ENCODE measurements at regions not wholly inside any gene's neighbourhood (a gene's known extent, or its start where the extent isn't known, plus 50 kb on each side); places are given as distances from the start of the nearest gene placed in this dataset.

DNA sequence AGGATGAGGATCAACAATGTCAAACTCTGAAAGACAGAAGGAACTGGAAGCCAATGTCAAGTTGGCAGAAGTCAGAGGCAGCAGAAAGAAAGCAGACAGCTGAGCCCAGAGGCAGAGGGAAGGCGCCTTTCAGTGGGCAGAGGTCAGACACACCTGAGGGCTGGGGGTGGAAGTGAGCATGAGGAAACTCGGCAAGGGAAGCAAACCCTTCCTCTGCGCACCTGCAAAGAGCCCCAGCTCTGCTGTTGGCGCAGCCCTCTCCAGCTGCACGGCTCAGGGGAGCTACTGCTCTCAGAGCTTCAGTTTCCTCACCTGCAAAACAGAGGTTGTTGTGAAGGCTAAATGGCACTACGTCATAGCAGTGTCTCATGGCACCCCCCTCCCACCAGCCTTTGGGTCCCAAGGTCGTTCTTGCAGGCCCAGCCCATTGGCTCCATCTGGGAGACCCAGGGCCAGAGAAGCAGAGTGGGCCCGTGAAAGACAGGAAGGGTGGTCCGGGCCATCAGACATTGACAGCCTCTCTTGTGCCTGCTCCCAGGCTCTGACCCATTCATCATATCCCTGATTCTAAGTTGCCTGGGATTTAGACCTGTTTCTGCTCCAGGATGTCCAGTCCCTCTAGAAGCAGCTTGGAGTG, 53.3 kb upstream of the SLC6A11 start:
- no peak for DNase-seq (ENCODE audit: low read depth in 2 of 2)

GRCh38 chr3:10763248-10763620, 52.8 kb upstream of the SLC6A11 start:
- DNase-seq (ENCODE audit: low read depth in 2 of 2): no peak

DNA sequence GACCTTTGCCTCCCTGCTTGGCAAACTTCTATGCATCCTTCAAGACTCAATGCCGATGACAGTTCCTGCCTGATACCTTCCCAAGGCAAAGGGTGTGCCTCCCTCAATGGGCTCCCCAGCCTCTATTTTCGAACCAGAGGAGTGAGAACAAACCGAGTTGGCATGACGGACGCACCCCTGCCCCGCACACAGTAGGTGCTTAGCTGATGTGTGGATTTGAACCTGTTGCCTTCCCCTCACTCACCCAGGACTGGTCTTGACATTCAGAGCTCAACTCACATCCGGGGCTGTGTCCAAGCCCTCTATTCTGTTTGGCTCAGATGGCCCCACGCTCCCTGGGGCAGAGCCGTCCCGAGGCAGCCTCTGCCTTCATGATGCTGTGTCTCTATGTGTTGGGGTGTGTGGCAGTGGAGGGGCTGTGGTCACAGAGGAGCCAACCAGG, 52.2 kb upstream of the SLC6A11 start:
- DNase-seq (ENCODE audit: low read depth in 2 of 2): no peak

- DNase-seq (ENCODE audit: low read depth in 2 of 2): no peak
Measured at GRCh38 chr3:10764259-10765051, 51.6 kb upstream of the SLC6A11 start.

DNA sequence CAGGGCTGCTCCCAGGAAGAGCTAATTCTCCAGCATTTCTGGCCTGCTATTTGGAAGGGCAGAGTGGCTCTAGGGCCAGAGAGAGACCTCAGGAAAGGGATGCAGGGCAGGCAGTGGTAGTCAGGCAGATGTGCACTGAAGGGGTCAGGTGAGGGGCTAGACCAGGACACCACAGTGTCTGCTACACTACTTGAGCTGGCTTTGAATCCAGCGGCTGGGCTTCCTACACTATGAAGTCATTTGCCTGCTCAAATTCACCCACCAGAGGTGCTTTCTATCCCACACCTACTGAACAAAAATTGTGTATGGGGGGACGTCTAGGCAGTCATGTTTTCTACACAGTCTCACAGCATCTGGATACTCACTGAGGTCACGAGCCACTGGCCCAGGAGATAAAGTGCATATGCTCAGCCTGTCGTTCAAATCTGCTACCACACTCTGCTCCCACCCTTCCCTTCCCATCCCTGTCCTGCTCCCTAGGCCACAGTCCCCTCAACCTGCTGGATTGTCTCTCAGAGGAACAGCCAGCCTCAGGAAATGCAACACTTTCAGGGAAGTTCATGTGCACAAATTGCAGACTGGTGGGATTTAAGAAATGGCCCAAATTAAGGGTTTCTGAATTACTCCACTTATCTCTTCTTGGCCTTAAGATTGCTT, 49.9 kb upstream of the SLC6A11 start:
- no peak for DNase-seq (ENCODE audit: low read depth in 2 of 2)

Data from dermis microvascular lymphatic vessel endothelial cell (primary cell).